Upper lobe of left lung (tissue), 6 donors: ENCODE measurements at regions not wholly inside any gene's neighbourhood (a gene's known extent, or its start where the extent isn't known, plus 50 kb on each side); places are given as distances from the start of the nearest gene placed in this dataset.
A peak's percentile ranks its signal among the peaks of the same experiment; 100 is the strongest.

Experiments used
- ATAC-seq, 2 donors: fragments of 200-7000 bp; cut with Tn5 transposase; one replicate each; pipeline ENCODE4 v1.9.1; 2022; ENCODE audit warnings: mild to moderate bottlenecking in 2 of 2, moderate library complexity in 2 of 2; ENCODE audit not compliant: low FRiP score in 2 of 2
- DNase-seq, 2 donors: peaks; one replicate each; pipeline ENCODE4 v3.0.0-alpha.2; 2019 to 2020
- H3K27ac ChIP-seq, 4 donors: fragments of 200-600 bp; sonication (generic); one replicate each; pipeline ENCODE4 v1.5.1; 2016 to 2019
- H3K27me3 ChIP-seq, 4 donors: fragments of 200-600 bp; sonication (generic); one replicate each; pipeline ENCODE4 v1.5.1; 2017 to 2019
- H3K36me3 ChIP-seq, 4 donors: fragments of 200-600 bp; sonication (generic); one replicate each; pipeline ENCODE4 v1.5.1; 2016 to 2019
- H3K4me1 ChIP-seq, 4 donors: fragments of 200-600 bp; sonication (generic); one replicate each; pipeline ENCODE4 v1.5.1; 2018 to 2019
- H3K4me3 ChIP-seq, 4 donors: fragments of 200-600 bp; sonication (generic); one replicate each; pipeline ENCODE4 v1.5.1; 2017 to 2019; ENCODE audit warnings: mild to moderate bottlenecking in 2 of 4, moderate library complexity in 1 of 4
- H3K9me3 ChIP-seq, 4 donors: fragments of 200-600 bp; sonication (generic); one replicate each; pipeline ENCODE4 v1.5.1; 2018 to 2019
- EP300 ChIP-seq, 4 donors: sonication (generic); formaldehyde crosslinking; IDR thresholded peaks; one replicate each; pipeline ENCODE4 v1.5.1; 2017; ENCODE audit warnings: antibody characterized with exemption in 4 of 4, control low read depth in 2 of 4
- POLR2A ChIP-seq, 4 donors: fragments of 450-650 bp; IDR thresholded peaks; one replicate each; pipeline ENCODE4 v1.5.1; 2016 to 2017; ENCODE audit warnings: antibody characterized with exemption in 4 of 4, mild to moderate bottlenecking in 2 of 4
- POLR2AphosphoS5 ChIP-seq, 2 donors: sonication (generic); formaldehyde crosslinking; IDR thresholded peaks; one replicate each; pipeline ENCODE4 v1.5.1; 2017; ENCODE audit warnings: antibody characterized with exemption in 2 of 2
- WGBS, 2 donors: methylation state at CpG; one replicate each; pipeline ENCODE4 v1.1.5; 2017 to 2018; 5-methylcytosine and 5-hydroxymethylcytosine counted together
- TF ChIP-seq, protein P1 (sequence below), 6 experiments: fragments of 450-650 bp in 4 of 6; fragments of 200-600 bp in 2 of 6; sonication (generic) in 2 of 6; IDR thresholded peaks; one replicate each; pipeline ENCODE4 v1.5.1; 2016 to 2019; ENCODE audit warnings: antibody characterized with exemption in 6 of 6
- donor health status: DM: no; HTN: no; CAD: no; lungs with moderate emphysema.
- donor health status: DM: no; HTN: yes; CAD: no; lungs with severe emphysema.

DNA sequence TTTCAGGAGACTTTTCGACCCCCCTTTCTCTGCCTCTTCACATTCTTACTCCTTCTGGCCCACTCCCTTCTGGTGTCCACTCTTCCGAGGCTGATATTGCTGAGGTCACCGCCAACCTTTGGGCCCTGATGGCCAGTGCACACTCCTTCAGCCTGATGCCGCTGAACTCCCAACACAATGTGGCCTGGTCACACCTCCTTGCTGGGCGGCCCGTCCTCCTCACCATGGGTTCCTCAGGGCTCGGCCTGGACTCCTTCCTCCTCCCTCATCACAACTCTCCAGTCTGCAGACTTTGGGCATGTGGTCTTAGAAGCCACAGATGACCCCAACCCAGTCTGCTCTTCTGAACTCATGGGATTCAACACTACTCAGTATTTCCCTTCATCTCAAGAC is 583.0 kb upstream of the MGMT start:
- Histone ChIP-seq H3K9me3 (no peaks in the 10 kb centered on the region), H3K4me3 (no peak overlapping the region), H3K36me3 (no peaks in the 10 kb centered on the region), H3K4me1 (no peaks in the 10 kb centered on the region), H3K27ac (no peak overlapping the region), H3K27me3 (no peaks in the 10 kb centered on the region)
- 83 to 89% methylated on average over 7 of the region's 7 CpGs for WGBS, 2 donors
- DNase-seq (no peak), ATAC-seq (no peak)
- TF ChIP-seq, protein P1, sequence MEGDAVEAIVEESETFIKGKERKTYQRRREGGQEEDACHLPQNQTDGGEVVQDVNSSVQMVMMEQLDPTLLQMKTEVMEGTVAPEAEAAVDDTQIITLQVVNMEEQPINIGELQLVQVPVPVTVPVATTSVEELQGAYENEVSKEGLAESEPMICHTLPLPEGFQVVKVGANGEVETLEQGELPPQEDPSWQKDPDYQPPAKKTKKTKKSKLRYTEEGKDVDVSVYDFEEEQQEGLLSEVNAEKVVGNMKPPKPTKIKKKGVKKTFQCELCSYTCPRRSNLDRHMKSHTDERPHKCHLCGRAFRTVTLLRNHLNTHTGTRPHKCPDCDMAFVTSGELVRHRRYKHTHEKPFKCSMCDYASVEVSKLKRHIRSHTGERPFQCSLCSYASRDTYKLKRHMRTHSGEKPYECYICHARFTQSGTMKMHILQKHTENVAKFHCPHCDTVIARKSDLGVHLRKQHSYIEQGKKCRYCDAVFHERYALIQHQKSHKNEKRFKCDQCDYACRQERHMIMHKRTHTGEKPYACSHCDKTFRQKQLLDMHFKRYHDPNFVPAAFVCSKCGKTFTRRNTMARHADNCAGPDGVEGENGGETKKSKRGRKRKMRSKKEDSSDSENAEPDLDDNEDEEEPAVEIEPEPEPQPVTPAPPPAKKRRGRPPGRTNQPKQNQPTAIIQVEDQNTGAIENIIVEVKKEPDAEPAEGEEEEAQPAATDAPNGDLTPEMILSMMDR (IDR thresholded peaks at IDR 0.05): no peak
- TF ChIP-seq POLR2AphosphoS5 (IDR thresholded peaks at IDR 0.05): no peak
- no peak for TF ChIP-seq EP300 (IDR thresholded peaks at IDR 0.05)
- no peak for TF ChIP-seq POLR2A (IDR thresholded peaks at IDR 0.05)

DNA sequence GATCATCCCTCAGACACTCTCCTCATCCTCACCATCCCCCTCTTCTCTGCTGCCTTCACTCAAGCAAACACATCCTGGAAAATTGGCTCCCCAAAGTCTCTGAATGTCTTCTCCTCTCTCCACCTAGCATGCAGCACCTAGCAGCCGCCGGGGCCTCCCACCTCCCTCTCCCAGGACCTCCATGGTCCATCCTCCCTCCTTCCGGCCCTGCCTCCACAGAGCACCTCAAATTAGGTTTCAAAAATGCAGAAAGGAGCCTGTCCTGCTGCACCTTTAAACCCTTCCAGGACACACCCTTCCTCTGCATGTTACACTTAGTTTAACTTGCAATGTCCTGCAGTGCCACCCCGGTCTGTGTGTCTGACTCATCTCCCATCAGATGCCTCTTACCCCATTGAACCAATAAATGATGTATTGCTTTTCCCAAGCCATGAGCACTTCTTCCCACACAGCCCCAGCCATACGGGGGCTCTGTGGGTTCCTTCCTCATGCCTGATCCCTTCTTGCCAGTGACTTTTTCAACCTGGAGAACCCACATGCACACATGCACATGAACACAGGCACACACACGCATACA is 582.5 kb upstream of the MGMT start:
- H3K36me3 ChIP-seq: no peaks in the 10 kb centered on the region
- no peak for TF ChIP-seq POLR2A (IDR thresholded peaks at IDR 0.05)
- TF ChIP-seq POLR2AphosphoS5 (IDR thresholded peaks at IDR 0.05): no peak
- TF ChIP-seq, protein P1 (IDR thresholded peaks at IDR 0.05): no peak
- no peak for TF ChIP-seq EP300 (IDR thresholded peaks at IDR 0.05)
- 81 to 89% methylated on average over 6 of the region's 6 CpGs for WGBS, 2 donors
- H3K27ac ChIP-seq: no peak overlapping the region
- no peaks in the 10 kb centered on the region for H3K9me3 ChIP-seq
- DNase-seq (peak in 1 of 2 donors; percentile 24), ATAC-seq (no peak)
- no peak overlapping the region for H3K4me3 ChIP-seq
- H3K27me3 ChIP-seq: no peaks in the 10 kb centered on the region
- H3K4me1 ChIP-seq: no peaks in the 10 kb centered on the region

DNA sequence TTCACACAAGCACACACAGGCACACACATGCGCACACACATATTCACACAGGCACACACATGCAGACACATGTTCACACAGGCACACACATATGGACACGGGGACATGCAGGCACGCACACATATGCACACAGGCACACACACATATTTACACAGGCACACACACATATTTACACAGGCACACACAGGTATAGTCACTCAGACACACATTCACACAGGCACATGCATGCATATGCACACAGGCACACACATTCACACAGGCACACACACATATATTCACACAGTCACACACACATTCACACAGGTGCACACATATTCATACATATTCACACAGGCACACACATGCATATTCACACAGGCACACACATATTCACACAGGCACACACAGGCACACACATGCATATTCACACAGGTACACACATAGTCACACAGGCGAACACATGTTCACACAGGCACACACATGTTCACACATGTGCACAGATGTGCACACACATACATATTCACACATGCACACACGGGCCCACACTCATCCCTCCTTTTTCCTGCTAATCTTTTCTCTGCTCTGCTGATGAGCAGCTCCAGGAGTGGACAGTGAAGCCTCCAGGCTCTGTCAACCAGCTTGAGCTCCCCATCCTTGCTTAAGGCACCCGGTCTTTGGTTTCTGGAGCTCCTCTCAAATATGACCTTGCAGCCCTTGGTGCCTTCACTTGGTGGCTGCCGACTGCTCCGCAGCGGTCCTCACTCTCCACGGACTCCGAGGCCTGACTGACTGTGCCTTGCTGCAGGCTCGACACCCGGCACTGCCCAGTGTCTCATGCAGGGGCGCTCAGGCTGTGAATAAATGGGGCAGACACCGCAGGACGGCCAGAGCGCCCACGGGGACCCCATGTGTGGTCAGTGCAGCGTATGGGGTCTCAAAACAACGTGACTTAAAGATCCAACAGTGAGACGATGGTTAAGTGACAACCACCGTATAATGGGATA is 581.2 kb upstream of the MGMT start:
- no peaks in the 10 kb centered on the region for H3K4me1 ChIP-seq
- TF ChIP-seq, protein P1 (IDR thresholded peaks at IDR 0.05): no peak
- TF ChIP-seq POLR2A (IDR thresholded peaks at IDR 0.05): no peak
- no peak for TF ChIP-seq EP300 (IDR thresholded peaks at IDR 0.05)
- TF ChIP-seq POLR2AphosphoS5 (IDR thresholded peaks at IDR 0.05): no peak
- DNase-seq: peak in 1 of 2 donors; percentile 50
- ATAC-seq: peak; percentile 9 to 19
- no peaks in the 10 kb centered on the region for H3K27me3 ChIP-seq
- H3K9me3 ChIP-seq: no peaks in the 10 kb centered on the region
- no peak overlapping the region for H3K4me3 ChIP-seq
- 90 to 96% methylated on average over 22 of the region's 22 CpGs for WGBS, 2 donors
- H3K36me3 ChIP-seq: no peaks in the 10 kb centered on the region
- no peak overlapping the region for H3K27ac ChIP-seq

DNA sequence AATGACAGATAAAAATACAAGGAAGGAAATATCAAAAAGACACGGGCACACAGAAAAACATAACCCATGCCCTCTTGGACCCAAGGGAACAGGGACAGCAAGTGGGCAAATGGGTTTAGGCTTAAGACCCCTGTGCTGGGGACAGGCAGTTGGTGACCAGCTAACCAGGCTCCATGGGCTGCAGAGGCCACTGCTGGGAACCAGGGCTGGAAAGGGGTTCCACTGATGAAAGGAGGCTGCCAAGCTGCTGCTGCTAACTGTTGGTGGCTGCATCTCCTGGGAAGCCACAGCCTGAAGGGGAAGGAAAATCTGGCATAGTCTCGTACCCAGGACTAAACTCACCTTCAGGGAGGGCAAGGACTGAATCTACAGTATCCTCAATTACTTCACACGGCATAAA is 579.2 kb upstream of the MGMT start:
- no peak overlapping the region for H3K4me3 ChIP-seq
- TF ChIP-seq, protein P1 (IDR thresholded peaks at IDR 0.05): no peak
- TF ChIP-seq EP300 (IDR thresholded peaks at IDR 0.05): no peak
- no peak for TF ChIP-seq POLR2A (IDR thresholded peaks at IDR 0.05)
- no peak for TF ChIP-seq POLR2AphosphoS5 (IDR thresholded peaks at IDR 0.05)
- no peak overlapping the region for H3K27ac ChIP-seq
- H3K9me3 ChIP-seq: no peaks in the 10 kb centered on the region
- no peaks in the 10 kb centered on the region for H3K27me3 ChIP-seq
- H3K4me1 ChIP-seq: no peaks in the 10 kb centered on the region
- WGBS, 2 donors: 91% methylated on average over 3 of the region's 3 CpGs
- H3K36me3 ChIP-seq: no peaks in the 10 kb centered on the region
- ATAC-seq (no peak), DNase-seq (no peak)
